Lower lobe of right lung (tissue), 2 donors: ENCODE measurements at regions not wholly inside any gene's neighbourhood (a gene's known extent, or its start where the extent isn't known, plus 50 kb on each side); places are given as distances from the start of the nearest gene placed in this dataset.

ENCODE experiments used
- ATAC-seq, 2 donors: fragments of 200-7000 bp; cut with Tn5 transposase; one replicate each; pipeline ENCODE4 v1.9.1; 2020 to 2022; ENCODE audit warnings: mild to moderate bottlenecking in 2 of 2, moderate library complexity in 2 of 2
- DNase-seq: peaks from one replicate; pipeline ENCODE4 v3.0.0-alpha.2; 2020
- H3K27ac ChIP-seq: fragments of 200-600 bp; one replicate; pipeline ENCODE4 v1.8.0; 2022
- H3K27me3 ChIP-seq: fragments of 200-600 bp; one replicate; pipeline ENCODE4 v1.8.0; 2022; ENCODE audit warnings: low read depth
- H3K36me3 ChIP-seq: fragments of 200-600 bp; one replicate; pipeline ENCODE4 v1.8.0; 2022; ENCODE audit warnings: mild to moderate bottlenecking
- H3K4me1 ChIP-seq: fragments of 200-600 bp; one replicate; pipeline ENCODE4 v1.8.0; 2022
- H3K4me3 ChIP-seq: fragments of 200-600 bp; one replicate; pipeline ENCODE4 v1.8.0; 2022; ENCODE audit warnings: mild to moderate bottlenecking
- H3K9me3 ChIP-seq: fragments of 200-600 bp; one replicate; pipeline ENCODE4 v1.8.0; 2022
- CTCF ChIP-seq: fragments of 200-600 bp; IDR thresholded peaks from one replicate; pipeline ENCODE4 v1.8.0; 2022; ENCODE audit warnings: antibody characterized with exemption, mild to moderate bottlenecking
- intact Hi-C: fragments of 100-400 bp; cut with DNase I; formaldehyde crosslinking; loops from one replicate; pipeline ENCODE4 v1.11.0; 2022
- donor health status: DM: no; HTN: yes; CAD: no; lungs with severe emphysema.

- no peaks in the 10 kb centered on the region for H3K4me1 ChIP-seq
- ATAC-seq (no peak), DNase-seq (no peak)
- no peaks in the 10 kb centered on the region for H3K36me3 ChIP-seq
- no peaks in the 10 kb centered on the region for H3K9me3 ChIP-seq
- no peak overlapping the region for H3K4me3 ChIP-seq
- H3K27ac ChIP-seq, result no peak overlapping the region
- intact Hi-C loops, result no loop called here
- H3K27me3 ChIP-seq, result no peaks in the 10 kb centered on the region
- no peak for TF ChIP-seq CTCF
Observed at GRCh38 chr13:72650051-72650700, 77.3 kb downstream of the MZT1 start.

GRCh38 chr13:72648513-72649065 lies 78.8 kb downstream of the MZT1 start:
- no peaks in the 10 kb centered on the region for H3K9me3 ChIP-seq
- DNase-seq (no peak), ATAC-seq (no peak)
- no peak overlapping the region for H3K4me3 ChIP-seq
- no peak overlapping the region for H3K27ac ChIP-seq
- H3K4me1 ChIP-seq, result no peaks in the 10 kb centered on the region
- no peaks in the 10 kb centered on the region for H3K27me3 ChIP-seq
- intact Hi-C loops, result no loop called here
- TF ChIP-seq CTCF, result no peak
- H3K36me3 ChIP-seq, result no peaks in the 10 kb centered on the region

- intact Hi-C loops, result no loop called here
- no peak for ATAC-seq
- no peak for DNase-seq
- TF ChIP-seq CTCF, result no peak
- H3K36me3 ChIP-seq, result no peaks in the 10 kb centered on the region
- no peaks in the 10 kb centered on the region for H3K4me1 ChIP-seq
- H3K4me3 ChIP-seq, result no peak overlapping the region
- no peaks in the 10 kb centered on the region for H3K27me3 ChIP-seq
- no peak overlapping the region for H3K27ac ChIP-seq
- no peaks in the 10 kb centered on the region for H3K9me3 ChIP-seq
Observed at GRCh38 chr13:72647422-72647821, 80.0 kb downstream of the MZT1 start.

GRCh38 chr13:72645521-72645920 lies 81.9 kb downstream of the MZT1 start:
- ATAC-seq, result no peak
- Histone ChIP-seq H3K4me3 (no peak overlapping the region), H3K36me3 (no peaks in the 10 kb centered on the region), H3K27ac (no peak overlapping the region), H3K9me3 (no peaks in the 10 kb centered on the region), H3K4me1 (no peaks in the 10 kb centered on the region), H3K27me3 (no peaks in the 10 kb centered on the region)
- DNase-seq, result no peak
- no peak for TF ChIP-seq CTCF
- intact Hi-C loops, result no loop called here

- Histone ChIP-seq H3K27me3 (no peaks in the 10 kb centered on the region), H3K4me3 (no peak overlapping the region), H3K9me3 (no peaks in the 10 kb centered on the region), H3K27ac (no peak overlapping the region), H3K4me1 (no peaks in the 10 kb centered on the region), H3K36me3 (no peaks in the 10 kb centered on the region)
- ATAC-seq, result no peak
- peak; percentile 49 for DNase-seq
- intact Hi-C loops, result no loop called here
- peak; percentile 60 for TF ChIP-seq CTCF
Observed at GRCh38 chr13:72643311-72643989, 84.0 kb downstream of the MZT1 start.
